GM23248 (cell line): ENCODE measurements at regions not wholly inside any gene's neighbourhood (a gene's known extent, or its start where the extent isn't known, plus 50 kb on each side); places are given as distances from the start of the nearest gene placed in this dataset.

Source experiments
- DNase-seq: peaks from one replicate; pipeline ENCODE4 v3.0.0-alpha.2; 2015
- H2AFZ ChIP-seq: fragments of 200-600 bp; sonication (generic); 2 replicates; pipeline ENCODE4 v1.6.1; 2016; ENCODE audit warnings: antibody characterized with exemption
- H3F3A ChIP-seq: fragments of 200-600 bp; sonication (generic); 2 replicates; pipeline ENCODE4 v1.6.1; 2016; ENCODE audit warnings: mild to moderate bottlenecking, antibody characterized with exemption, mixed run types; ENCODE audit not compliant: insufficient read depth
- H3K27ac ChIP-seq: fragments of 200-600 bp; sonication (generic); 2 replicates; pipeline ENCODE4 v1.5.1; 2016; ENCODE audit warnings: mild to moderate bottlenecking
- H3K27me3 ChIP-seq: fragments of 200-600 bp; sonication (generic); replicated peaks from 2 replicates; pipeline ENCODE4 v1.6.1; 2016; ENCODE audit warnings: mild to moderate bottlenecking; ENCODE audit not compliant: insufficient read depth
- H3K36me3 ChIP-seq: fragments of 200-600 bp; sonication (generic); 2 replicates; pipeline ENCODE4 v1.6.1; 2016; ENCODE audit warnings: low read depth, mild to moderate bottlenecking
- H3K4me1 ChIP-seq: fragments of 200-600 bp; sonication (generic); 2 replicates; pipeline ENCODE4 v1.6.1; 2016; ENCODE audit warnings: mild to moderate bottlenecking; ENCODE audit not compliant: insufficient read depth
- H3K4me2 ChIP-seq: fragments of 200-600 bp; sonication (generic); one replicate; pipeline ENCODE4 v1.6.1; 2016; ENCODE audit warnings: mild to moderate bottlenecking; ENCODE audit not compliant: unreplicated experiment
- H3K4me3 ChIP-seq: fragments of 200-600 bp; sonication (generic); 2 replicates; pipeline ENCODE4 v1.5.1; 2016; ENCODE audit warnings: mild to moderate bottlenecking
- H3K79me2 ChIP-seq: fragments of 200-600 bp; sonication (generic); 2 replicates; pipeline ENCODE4 v1.6.1; 2016; ENCODE audit warnings: mild to moderate bottlenecking; ENCODE audit not compliant: insufficient read depth
- H3K9ac ChIP-seq: fragments of 200-600 bp; sonication (generic); 2 replicates; pipeline ENCODE4 v1.6.1; 2016; ENCODE audit warnings: mild to moderate bottlenecking
- H3K9me2 ChIP-seq: fragments of 200-600 bp; sonication (generic); 2 replicates; pipeline ENCODE4 v1.6.1; 2016; ENCODE audit warnings: mixed run types, mild to moderate bottlenecking, moderate library complexity; ENCODE audit not compliant: insufficient read depth
- H3K9me3 ChIP-seq: fragments of 200-600 bp; sonication (generic); one replicate; pipeline ENCODE4 v1.6.1; 2017; ENCODE audit warnings: low read depth
- H4K20me1 ChIP-seq: fragments of 200-600 bp; sonication (generic); 2 replicates; pipeline ENCODE4 v1.6.0; 2016; ENCODE audit not compliant: insufficient read depth
- EZH2 ChIP-seq: fragments of 200-600 bp; sonication (generic); IDR thresholded peaks from 2 replicates; pipeline ENCODE4 v1.6.1; 2018; ENCODE audit warnings: antibody characterized with exemption, mild to moderate bottlenecking; ENCODE audit not compliant: insufficient read depth, poor library complexity, severe bottlenecking
- EZH2phosphoT487 ChIP-seq: fragments of 200-600 bp; sonication (generic); IDR thresholded peaks from 2 replicates; pipeline ENCODE4 v1.6.1; 2018; ENCODE audit warnings: antibody characterized with exemption, moderate library complexity, mild to moderate bottlenecking, low read depth; ENCODE audit not compliant: insufficient read depth
- WGBS, 2 experiments: methylation state at CpG; one replicate each; pipeline ENCODE4 v1.1.6; 2015 to 2017; ENCODE audit warnings: low lambda C conversion rate in 2 of 2, low coverage in 1 of 2; ENCODE audit errors: missing lambda C conversion rate in 2 of 2; 5-methylcytosine and 5-hydroxymethylcytosine counted together
- in situ Hi-C: fragments of 300-500 bp; cut with MboI; formaldehyde crosslinking; loops from 2 replicates; pipeline ENCODE4 v1.15.0; 2020

- in situ Hi-C loops = no loop called here
Measured at GRCh38 chr3:112744825-112745566, 101.7 kb downstream of the CD200R1L start.

GRCh38 chr3:112744106-112744505 is 102.6 kb downstream of the CD200R1L start:
- Histone ChIP-seq H3K9me3 (no peaks in the 10 kb centered on the region), H3K9ac (no peak overlapping the region), H3K9me2 (no peaks in the 10 kb centered on the region), H3K36me3 (no peaks in the 10 kb centered on the region), H3K4me2 (no peak overlapping the region), H3F3A (peaks cover 20% of the 10 kb centered on the region), H3K79me2 (no peaks in the 10 kb centered on the region), H3K27me3 (no peaks in the 10 kb centered on the region), H3K27ac (no peak overlapping the region), H2AFZ (no peak overlapping the region), H3K4me3 (no peak overlapping the region), H3K4me1 (peaks cover 35% of the 10 kb centered on the region), H4K20me1 (no peaks in the 10 kb centered on the region)
- no peak for TF ChIP-seq EZH2phosphoT487
- TF ChIP-seq EZH2 = no peak
- no peak for DNase-seq
- 9 to 10% methylated on average over 1 of the region's 1 CpG for WGBS, 2 experiments
- in situ Hi-C loops = no loop called here

More at GRCh38 chr3:112744825-112745566, 101.7 kb downstream of the CD200R1L start:
- no peak overlapping the region for H3K27ac ChIP-seq
- H3K9ac ChIP-seq = no peak overlapping the region
- H3F3A ChIP-seq = peaks cover 14% of the 10 kb centered on the region
- no peak for DNase-seq
- H3K9me2 ChIP-seq = no peaks in the 10 kb centered on the region
- H3K27me3 ChIP-seq = no peaks in the 10 kb centered on the region
- no peaks in the 10 kb centered on the region for H3K9me3 ChIP-seq
- no peak overlapping the region for H3K4me2 ChIP-seq
- no peaks in the 10 kb centered on the region for H4K20me1 ChIP-seq
- H3K4me3 ChIP-seq = no peak overlapping the region
- H3K4me1 ChIP-seq = peaks cover 27% of the 10 kb centered on the region
- peak overlapping the region; percentile 41; the same call in 1 of the 2 replicates for H2AFZ ChIP-seq
- TF ChIP-seq EZH2phosphoT487 (no peak), EZH2 (no peak)
- H3K36me3 ChIP-seq = no peaks in the 10 kb centered on the region
- WGBS, 2 experiments = 16 to 20% methylated on average over 2 of the region's 2 CpGs
- H3K79me2 ChIP-seq = no peaks in the 10 kb centered on the region

GRCh38 chr3:112742934-112743333 is 102.0 kb upstream of the CCDC80 start:
- Histone ChIP-seq H4K20me1 (no peaks in the 10 kb centered on the region), H3K4me3 (no peak overlapping the region), H2AFZ (no peak overlapping the region), H3K9me2 (no peaks in the 10 kb centered on the region), H3K27ac (no peak overlapping the region), H3F3A (peaks cover 27% of the 10 kb centered on the region), H3K36me3 (no peaks in the 10 kb centered on the region), H3K9me3 (no peaks in the 10 kb centered on the region), H3K4me2 (no peak overlapping the region), H3K9ac (no peak overlapping the region), H3K4me1 (peaks cover 44% of the 10 kb centered on the region), H3K27me3 (no peaks in the 10 kb centered on the region), H3K79me2 (no peaks in the 10 kb centered on the region)
- 94 to 95% methylated on average over 2 of the region's 2 CpGs for whole genome bisulfite sequencing, 2 experiments
- in situ Hi-C loops = no loop called here
- TF ChIP-seq EZH2 (no peak), EZH2phosphoT487 (no peak)
- no peak for DNase-seq

GRCh38 chr3:112741983-112742382 is 101.0 kb upstream of the CCDC80 start:
- Histone ChIP-seq H3F3A (peaks cover 27% of the 10 kb centered on the region), H3K4me3 (no peak overlapping the region), H3K36me3 (no peaks in the 10 kb centered on the region), H3K27ac (no peak overlapping the region), H3K79me2 (no peaks in the 10 kb centered on the region), H3K9me3 (no peaks in the 10 kb centered on the region), H3K9ac (no peak overlapping the region), H3K4me1 (peaks cover 39% of the 10 kb centered on the region), H3K4me2 (no peak overlapping the region), H3K27me3 (no peaks in the 10 kb centered on the region), H2AFZ (no peak overlapping the region), H3K9me2 (no peaks in the 10 kb centered on the region), H4K20me1 (no peaks in the 10 kb centered on the region)
- DNase-seq = no peak
- no peak for TF ChIP-seq EZH2
- no peak for TF ChIP-seq EZH2phosphoT487
- in situ Hi-C loops = no loop called here

GRCh38 chr3:112740835-112741234 is 99.9 kb upstream of the CCDC80 start:
- Histone ChIP-seq H3K9me2 (no peaks in the 10 kb centered on the region), H3K79me2 (no peaks in the 10 kb centered on the region), H3K27me3 (no peaks in the 10 kb centered on the region), H3K36me3 (no peaks in the 10 kb centered on the region), H3K27ac (no peak overlapping the region), H3K4me1 (peaks cover 36% of the 10 kb centered on the region), H3K9ac (no peak overlapping the region), H2AFZ (no peak overlapping the region), H3K4me3 (no peak overlapping the region), H3F3A (peaks cover 16% of the 10 kb centered on the region), H3K9me3 (no peaks in the 10 kb centered on the region), H3K4me2 (no peak overlapping the region), H4K20me1 (no peaks in the 10 kb centered on the region)
- no peak for DNase-seq
- no peak for TF ChIP-seq EZH2
- TF ChIP-seq EZH2phosphoT487 = no peak
- 95 to 97% methylated on average over 4 of the region's 4 CpGs for WGBS, 2 experiments
- in situ Hi-C loops = no loop called here
